Activated CD4-positive, alpha-beta T cell treated with anti-CD3 and anti-CD28 coated beads, Interleukin-2, Interleukin-4, amounts not matched to agents 100 ng/mL and 50 ng/mL, durations not matched to agents 16 hours and 8 hours (primary cell): ENCODE measurements at regions not wholly inside any gene's neighbourhood (a gene's known extent, or its start where the extent isn't known, plus 50 kb on each side); places are given as distances from the start of the nearest gene placed in this dataset.

Experiments
- DNase-seq: peaks from one replicate; pipeline ENCODE4 v3.0.0-alpha.2; 2020; ENCODE audit warnings: low spot score

DNA sequence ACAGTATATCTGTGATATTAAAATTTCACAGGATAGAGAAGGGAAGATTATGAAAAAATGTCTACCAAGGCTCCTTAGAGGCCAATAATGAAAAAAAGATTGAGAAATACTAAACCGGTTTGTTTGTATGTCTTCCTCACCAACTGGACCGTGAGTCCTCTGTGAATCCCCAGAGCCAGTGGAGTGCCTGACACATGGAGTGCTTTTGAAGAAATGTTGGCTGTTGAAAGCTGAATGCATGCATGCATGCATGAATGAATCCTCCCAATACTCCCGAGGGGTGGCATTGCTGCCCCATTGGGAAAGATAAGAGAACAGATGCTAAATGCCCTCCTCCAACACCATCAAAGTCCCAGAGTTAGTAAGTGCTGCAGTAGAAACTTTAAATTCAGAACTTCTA, 152.7 kb upstream of the SERP2 start:
- no peak for DNase-seq

DNA sequence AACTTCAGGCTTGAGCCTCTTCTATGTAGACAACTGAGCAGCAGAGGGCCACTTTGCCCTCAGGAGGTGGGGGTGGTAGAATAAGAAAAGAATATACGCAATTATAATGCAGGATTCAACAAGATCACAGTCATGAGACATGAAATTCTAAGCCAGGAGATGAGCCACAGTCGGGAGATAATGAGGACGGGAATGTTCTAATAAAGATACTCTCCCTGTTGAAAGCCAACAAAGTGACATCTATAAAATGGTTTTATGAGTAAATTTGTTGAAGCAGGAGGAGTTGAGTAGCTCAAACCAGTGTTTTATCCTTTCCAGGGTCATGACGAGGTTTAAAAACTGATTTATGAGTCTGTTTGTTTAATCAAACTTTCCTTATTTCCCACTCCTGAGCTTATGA, 152.0 kb upstream of the SERP2 start:
- no peak for DNase-seq

DNA sequence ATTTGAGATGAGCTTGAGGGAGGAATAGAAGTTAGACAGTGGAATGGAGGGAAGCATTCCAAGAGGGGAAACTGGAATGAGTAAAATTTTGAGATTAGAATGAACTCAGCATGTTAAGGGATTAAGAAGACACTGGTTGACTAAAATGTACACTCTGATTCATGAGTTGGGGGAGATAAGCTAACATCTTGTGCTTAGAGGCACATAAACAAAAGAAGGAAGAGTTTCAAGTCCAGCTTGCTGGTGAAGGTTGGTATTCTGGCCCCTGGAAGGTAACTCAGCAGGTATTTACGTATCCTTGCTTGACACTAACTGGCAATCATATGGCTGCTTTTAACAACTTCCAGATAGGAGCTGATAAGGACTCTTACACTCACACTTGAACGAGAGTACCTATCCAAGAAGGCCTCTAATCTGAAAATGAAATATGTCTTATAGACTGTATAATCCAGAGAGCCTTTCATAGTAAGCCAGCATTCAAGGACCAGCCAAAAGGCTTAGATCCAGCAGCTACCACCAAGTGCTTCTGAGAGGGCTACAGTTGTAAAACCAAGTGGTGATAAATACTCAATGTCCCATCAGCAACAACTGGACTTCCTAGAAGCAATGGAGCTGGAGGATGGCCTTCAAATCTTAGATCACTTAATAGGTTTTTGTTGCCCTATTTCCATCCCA, 149.7 kb upstream of the SERP2 start:
- no peak for DNase-seq

DNA sequence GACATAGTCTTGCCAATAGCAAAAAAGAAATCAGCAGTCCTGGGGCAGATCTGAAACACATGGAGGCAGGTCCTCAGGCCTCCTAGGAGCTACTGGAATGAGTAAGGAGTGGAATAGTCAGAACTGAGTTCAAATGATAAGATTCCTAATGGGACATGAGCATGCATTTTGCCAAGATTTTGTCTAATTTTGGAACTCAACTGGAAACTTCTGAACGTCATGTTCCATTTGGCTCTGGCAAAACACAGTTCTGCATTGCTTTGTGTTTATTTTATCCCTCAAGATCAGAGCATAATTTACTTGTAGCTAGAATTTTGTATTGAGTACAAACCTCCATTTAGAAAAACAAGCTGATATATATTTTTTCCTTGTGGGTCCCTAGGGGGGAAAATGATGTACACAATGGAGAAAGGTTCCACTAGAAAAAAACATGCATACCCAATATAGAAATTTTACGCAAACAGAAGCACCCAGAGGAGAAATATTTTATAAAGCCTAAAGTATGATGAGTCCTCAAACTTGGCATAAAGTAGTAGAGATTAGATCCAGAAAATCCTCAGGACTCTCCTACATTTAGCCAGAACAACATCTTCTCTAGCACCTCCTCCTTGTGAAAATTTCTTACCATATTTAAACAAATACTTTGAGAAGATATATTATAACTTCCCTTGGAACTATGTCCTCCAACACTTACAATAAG, 149.0 kb upstream of the SERP2 start:
- no peak for DNase-seq

DNA sequence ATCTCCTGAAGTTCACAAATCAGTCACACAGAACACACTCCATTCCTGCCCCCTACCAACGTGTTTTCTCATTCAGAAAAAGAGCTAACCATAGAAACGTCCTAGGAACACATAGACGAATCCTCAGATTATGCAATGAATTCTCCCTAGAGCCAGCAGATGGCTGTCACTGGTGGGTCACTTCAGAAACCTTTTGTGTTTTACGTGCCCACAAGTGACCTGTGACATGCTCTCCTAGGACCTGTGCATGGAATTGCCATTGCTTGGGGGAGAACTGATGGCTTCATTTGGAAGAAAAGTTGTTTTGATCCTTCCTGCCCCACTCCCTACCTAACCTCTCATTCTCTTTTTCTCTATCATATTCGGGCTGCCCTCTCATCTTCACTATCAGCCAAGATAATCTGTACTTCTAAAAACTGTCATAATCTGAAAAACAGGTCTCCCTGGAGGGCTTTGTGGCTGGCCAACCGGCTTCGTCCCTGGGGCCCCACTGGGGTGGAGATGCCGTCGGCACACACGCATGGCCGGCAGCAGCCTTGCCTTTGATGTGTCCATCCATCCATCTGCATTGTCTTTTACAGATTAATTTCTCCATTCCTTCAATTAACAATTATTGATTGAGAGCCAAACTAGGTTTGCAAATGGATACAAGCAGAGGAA, 144.1 kb upstream of the SERP2 start:
- DNase-seq = no peak

DNA sequence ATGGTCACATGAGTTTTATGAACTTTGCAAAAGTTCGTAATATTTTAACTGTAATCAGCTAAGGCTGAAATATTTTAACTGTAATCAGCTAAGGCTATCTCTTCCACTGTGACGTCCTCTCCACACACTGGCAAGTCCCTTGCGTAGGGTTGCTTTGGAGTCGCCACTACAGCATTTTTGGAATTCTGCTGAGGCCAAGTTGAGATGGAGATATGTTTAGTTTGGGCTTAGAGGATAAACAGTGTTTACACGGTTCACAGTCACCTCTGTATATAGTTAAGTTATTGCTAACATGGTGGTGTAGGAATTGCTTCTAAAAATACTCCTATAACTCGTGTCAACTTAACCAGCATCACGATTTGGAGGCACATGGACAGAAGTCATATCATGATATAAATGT, 143.6 kb upstream of the SERP2 start:
- no peak for DNase-seq

DNA sequence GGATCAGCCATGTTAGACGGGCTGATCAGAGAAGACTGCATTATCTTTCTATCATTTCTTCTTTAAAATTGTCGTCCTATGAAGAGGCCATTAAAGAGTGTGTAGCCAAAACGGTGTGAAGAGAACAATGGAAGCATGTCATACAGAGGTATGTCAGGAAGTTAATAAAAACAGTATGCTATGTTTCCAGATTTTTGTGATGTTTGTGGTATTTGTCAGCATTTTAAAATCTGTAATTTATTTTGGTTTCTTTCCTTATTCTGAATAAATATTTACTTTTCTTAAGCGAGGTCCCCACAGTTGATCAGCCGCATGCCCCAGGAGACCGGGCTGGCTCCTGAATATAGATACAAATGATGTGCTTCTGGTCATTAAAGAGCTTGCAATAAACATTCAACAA, 142.9 kb upstream of the SERP2 start:
- DNase-seq = no peak

DNA sequence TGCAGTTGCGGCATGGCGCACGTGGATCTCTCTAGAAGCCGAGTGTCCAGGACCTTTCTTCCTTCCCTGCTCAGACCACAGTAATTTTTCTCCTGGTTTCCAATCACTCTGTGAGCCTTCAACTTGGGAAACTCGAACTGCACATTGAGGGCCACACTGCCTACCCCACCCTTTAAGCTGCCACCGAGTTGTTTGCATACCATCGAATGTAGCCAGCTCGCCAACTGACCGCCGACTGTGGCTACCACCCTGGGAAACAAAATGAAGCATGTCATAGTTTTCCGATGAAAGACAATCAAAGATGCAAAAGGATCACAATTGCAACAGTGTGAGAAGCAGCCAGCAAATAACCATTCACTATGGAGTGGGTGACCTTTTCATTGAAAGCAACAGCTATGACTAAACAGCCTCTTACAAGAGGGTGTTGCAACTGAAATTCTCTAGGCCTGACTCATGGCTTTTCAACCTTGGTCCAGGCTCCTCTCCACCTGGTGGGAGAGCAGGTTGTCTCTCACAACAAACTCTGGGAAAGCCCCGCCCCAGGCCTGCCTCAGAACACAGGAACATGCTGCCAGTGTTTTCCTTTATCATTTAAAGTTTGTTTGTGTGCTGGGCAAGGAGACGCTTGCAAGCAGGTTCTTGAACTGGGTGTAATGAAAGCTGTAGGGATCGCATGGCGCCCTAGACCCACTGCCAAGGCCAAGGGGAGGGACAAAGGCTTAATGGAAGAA, 141.7 kb upstream of the SERP2 start:
- DNase-seq = no peak

DNA sequence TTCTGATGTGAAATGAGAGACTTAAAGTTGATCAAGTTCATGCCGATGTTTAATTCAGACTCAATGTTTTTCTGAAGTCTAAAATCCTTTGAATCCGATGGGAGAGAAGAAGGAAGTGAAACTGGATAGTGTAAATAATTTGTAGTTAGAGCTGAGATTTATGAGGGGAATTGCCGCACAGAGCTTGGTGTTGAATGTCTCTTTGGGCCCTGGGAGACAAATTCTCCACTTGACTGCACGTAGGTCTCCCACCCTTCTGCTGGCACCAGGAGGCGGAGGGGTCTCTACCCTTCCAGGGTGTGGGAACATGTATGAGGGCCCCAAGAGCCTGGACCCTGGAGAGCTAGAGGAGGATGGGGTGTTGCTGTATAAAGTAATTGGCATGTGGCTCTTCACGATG, 140.8 kb upstream of the SERP2 start:
- no peak for DNase-seq

DNA sequence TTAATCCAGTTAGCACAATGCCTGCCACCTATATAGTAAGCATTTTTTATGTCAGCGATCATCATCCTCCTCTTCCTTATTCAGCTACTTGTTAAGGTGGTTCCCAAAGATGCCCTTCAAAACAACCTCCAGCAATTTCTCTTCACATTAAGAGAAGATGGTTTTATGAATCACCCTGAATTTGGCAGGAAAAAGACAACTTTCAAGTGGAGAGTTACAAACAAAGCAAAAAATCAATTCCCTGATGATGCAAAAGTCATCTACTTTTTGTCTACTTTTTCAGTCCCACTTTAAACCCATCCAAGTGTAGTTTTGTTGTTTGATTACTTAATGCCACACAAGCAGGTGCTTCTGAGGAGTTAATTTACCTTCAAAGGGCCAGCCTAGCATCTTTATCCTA, 139.1 kb upstream of the SERP2 start:
- no peak for DNase-seq

DNA sequence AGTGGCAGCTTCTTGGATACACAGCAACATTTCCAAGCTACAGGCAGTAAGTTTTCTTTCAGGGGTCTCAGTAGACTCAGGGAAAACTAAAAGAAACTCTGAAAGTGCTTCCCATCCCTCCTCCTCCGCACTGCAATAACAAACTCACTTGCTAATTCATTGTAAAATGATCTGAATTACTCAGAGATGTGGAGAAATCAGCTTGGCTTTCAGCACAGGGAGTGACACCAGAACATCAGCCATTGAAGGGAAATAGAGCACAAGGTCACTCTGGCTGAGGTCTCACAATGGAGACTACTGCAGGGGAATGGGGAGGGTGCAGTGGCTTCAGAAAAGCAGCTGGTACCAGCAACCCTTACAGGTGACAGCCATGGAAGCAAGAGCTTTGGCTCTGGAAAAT, 137.3 kb upstream of the SERP2 start:
- DNase-seq = no peak

DNA sequence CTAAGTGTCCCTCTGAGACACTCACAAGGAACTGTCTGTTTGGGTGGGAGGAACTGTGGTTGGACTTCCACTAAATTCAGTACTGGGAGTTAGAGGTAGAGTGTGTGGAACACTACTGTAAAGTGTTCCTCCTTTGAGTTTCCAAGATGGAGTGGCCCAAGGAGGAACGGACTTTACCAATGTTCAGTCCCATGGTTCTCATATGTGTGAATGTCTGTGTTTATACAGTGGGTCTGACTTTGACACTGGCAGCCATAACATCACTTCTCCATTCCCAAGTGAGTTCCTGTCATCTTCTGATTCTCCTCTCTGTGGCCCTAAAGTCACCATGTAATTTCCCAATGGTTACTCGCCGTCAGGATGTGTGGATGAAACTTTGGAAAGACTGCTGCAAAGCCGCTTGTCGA, 136.8 kb upstream of the SERP2 start:
- no peak for DNase-seq

DNA sequence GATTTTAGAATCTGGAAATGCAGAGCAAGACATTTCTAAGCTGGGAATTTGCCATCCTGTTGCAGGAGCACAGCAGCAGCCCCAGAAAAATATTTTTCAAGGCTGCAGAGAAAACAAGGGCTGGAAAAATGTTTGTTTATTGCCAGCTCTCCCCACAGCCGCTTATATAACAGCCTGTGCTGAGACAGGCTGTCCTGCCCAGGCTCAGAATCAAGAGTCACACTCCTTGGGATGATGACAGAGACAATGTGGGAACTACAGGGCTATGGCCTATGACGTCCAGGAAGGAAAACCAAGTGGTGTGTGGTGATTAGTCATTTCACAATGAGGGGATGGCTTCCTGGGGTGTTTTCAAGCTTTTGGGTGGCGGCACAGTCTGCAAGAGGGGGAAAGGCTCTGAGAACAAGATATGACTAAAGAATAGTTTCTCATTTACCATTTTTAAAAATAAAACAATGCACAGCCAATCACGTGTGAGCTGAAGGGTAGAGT, 136.3 kb upstream of the SERP2 start:
- DNase-seq = peak; percentile 58

DNA sequence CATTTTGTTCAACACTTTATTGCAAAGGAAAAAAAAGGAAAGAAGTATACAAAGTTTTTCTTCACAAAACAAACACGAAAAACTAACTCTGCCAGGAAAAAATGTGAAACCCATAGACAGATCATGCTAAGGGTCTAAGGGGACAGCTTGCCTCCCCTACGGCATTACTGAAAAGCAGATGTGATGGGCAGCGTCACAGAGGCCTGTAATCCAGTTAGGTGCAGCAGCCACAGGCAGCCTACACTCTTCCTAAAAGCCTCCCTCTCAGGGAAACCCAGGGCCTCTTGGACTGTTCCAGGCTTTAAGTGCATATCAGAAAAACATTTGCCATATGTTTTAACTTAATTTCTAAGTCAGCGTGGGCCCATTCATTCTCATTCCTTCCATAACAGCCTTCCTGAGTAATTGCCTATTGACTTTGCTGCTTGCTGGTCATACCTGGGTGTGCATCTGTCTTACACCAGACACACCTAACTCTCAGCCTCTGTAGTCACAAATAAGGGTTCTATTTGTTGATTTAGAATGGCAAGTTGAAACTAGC, 135.7 kb upstream of the SERP2 start:
- no peak for DNase-seq

DNA sequence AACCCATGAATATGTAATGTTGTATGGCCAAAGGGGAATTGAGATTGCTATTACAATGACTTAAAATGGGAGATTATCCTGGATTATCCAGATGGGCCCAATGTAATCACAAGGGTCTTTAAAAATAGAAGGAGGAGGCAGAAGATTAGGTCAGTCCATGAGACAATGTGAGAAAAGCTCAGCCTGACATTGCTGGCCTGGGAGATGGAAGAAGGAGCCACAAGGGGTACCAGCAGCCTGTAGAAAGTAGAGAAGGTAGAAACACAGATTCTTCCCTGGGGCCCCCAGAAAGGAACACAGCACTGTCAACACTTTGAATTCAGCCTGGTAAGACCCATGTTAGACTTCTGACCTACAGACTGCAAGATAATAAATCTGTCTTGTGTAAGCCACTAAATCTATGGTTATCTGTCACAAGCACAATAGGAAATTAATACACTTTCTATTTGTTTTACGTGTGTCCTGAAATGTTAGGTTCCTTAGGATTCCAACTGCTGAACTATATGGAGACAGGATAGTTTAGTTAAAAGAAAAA, 132.9 kb upstream of the SERP2 start:
- no peak for DNase-seq

DNA sequence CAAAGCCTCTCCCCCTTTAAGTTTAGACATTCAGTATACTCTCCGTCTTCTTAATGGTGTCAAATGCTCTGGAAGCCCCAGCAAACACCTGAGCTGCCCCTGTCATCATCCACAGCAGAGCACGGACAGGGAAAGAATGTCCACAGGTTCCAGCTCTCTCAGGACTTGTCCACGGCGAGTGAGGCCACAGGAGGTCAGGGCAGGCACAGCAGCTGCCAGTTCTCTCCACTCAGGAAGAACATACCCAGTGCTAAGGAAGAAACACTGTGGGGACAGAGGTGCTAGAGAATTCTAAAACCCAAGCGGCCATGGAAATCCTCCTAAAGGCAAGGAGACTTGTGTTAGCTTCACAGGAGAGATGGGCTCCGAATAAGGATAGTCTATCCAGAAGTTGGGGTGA, 132.0 kb upstream of the SERP2 start:
- DNase-seq = no peak

DNA sequence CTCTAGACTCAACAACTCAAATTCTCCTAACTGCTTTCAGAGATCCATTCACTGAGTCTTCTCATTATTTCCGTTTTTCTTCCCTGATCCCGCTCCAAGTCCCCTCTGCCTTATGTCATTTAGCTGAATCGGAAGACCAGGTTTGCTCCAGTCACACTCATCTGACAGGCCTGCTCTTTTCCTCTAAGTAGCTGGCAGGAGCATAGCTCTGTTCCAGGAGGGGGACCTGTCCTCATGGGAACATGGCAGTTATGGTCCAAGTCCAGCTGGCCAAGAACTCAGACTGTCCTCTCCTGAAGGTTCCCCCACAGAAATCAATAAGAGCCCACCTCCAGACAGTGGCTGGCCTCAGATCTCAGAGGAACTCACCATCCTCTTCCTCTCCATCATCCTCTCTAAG, 130.9 kb upstream of the SERP2 start:
- DNase-seq = no peak

DNA sequence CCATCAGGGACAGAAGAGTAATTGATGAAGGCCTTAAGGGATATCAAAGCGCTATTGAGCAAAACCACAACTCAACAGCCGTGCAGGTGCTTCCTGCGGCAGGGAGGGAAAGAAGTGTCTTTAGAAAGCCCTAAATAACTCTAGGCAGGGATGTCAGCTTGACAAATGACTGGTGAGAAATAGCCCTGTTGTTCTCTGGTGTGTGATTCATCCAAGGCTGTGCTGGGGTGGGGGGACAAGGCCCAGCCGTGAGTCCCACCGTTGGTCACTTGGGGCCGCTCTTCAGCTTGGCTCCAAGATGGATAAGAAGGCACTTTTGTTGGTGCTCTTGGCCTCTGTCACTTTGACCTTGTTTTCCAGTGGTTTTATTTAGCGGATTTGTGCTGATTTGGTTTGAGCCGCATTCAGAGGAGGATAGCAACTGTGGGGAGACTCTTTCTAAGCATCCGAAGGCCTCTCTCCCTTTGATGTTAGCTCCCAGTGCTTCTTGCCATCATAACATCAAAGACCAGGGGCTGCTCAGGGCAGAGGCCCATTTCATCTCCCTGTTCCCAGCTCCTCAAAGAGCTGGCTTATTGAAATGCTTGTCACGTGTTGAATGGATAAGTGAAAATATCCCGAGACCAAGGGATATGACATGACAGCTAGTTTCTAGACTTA, 130.3 kb upstream of the SERP2 start:
- DNase-seq = peak; percentile 9

DNA sequence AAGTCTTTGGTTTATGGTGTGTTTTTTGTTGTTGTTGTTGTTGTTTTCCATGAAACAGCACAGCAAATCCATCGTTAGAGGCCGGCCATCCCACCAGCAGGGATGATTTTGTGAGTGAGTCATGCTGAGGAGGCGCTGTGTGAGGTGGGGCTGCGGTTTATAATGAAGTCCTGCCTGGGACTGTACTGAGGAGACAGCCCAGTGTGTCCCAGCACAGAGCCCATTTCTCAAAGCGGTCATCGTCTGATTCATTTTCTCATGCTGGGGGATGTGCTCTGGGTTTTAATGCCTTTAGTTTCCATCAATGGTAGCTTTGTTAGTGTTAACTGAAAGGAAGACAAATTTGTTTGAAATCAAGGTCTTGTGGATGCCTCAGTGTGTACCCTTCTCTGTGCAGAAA, 129.3 kb upstream of the SERP2 start:
- no peak for DNase-seq

DNA sequence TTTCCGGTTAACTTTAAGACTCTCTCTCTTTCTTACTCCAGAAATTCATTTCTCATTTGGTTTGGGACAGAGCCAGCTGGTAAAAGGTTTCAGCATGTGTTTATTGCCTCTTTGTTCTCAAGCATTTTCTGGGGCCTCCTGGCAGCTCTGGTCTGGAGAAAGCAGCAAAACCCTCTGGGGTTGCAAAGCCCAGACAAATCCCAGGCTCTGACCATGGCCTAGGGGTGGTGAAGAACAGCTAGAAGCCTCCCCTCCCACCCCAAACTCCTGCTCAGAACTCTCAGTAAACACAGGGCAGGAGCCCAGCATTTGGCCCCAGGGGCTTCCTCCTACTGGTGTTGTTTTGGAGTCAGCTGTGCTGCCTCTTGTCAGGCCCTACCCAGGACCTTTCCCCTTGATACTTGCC, 124.2 kb upstream of the SERP2 start:
- no peak for DNase-seq

DNA sequence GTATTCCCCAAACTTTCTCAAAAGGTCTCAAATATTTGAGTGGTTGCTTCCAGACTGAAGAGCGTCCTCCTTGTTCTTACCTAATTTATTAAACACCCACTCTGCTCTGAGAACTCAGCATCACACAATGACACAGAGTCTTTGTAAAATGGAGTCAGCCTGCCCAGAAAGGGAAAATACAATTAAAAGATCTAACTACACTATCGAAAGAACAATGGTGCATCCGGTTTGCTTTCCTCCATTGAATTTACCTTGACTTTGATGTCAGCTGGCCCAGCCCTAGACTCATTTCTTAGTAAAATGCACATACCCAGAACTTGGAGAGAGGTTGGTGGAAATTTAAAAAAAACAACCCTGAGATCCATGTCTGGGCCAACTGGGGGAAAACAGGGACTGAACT, 120.7 kb upstream of the SERP2 start:
- DNase-seq = no peak
